BE2C (cell line): ENCODE measurements at regions not wholly inside any gene's neighbourhood (a gene's known extent, or its start where the extent isn't known, plus 50 kb on each side); places are given as distances from the start of the nearest gene placed in this dataset.
"Not testable (repeated sequence)": the region's sequence is repeated elsewhere in the genome, so short reads cannot be mapped to it uniquely, and the experiment has no call there.

Experiments used
- DNase-seq: peaks from one replicate; pipeline ENCODE4 v3.0.0-alpha.2; 2020
- H3K27me3 ChIP-seq: fragments of 250-450 bp; sonication (Bioruptor Pico); 2 replicates; pipeline ENCODE4 v1.5.1; 2020; ENCODE audit warnings: mild to moderate bottlenecking
- H3K36me3 ChIP-seq: fragments of 250-450 bp; sonication (Bioruptor Pico); 2 replicates; pipeline ENCODE4 v1.5.1; 2020; ENCODE audit warnings: mild to moderate bottlenecking
- H3K4me1 ChIP-seq: fragments of 250-450 bp; sonication (Bioruptor Pico); 2 replicates; pipeline ENCODE4 v1.5.1; 2020
- H3K4me3 ChIP-seq: 2 replicates; pipeline ENCODE4 v1.5.1; 2011; ENCODE audit warnings: low read depth, low read length
- H3K9me3 ChIP-seq: fragments of 250-450 bp; sonication (Bioruptor Pico); 2 replicates; pipeline ENCODE4 v1.5.1; 2020
- TF ChIP-seq, protein P1 (sequence below): IDR thresholded peaks from 2 replicates; pipeline ENCODE4 v1.5.1; 2012; ENCODE audit warnings: mild to moderate bottlenecking, low read depth, low read length

DNA sequence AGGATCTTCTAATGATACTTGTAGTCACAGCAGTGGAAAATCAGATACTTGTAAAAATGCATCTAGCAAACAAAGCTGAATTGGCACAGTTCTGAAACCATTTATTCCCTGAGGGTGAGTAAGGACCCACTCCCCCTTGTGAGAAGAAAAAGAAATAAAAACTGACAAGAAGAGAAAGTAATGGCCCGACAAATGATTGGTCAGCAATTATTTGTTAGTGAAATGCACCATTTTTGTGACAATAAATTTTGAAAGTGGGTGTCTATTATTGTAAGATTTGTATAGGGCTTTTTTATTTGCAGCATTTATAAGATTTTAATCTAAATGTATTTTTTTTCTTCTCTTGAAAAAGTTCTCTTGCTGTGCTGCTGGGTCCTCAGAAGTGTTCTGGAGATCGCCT, 600.8 kb downstream of the STK39 start:
- DNase-seq, result no peak
- TF ChIP-seq, protein P1, sequence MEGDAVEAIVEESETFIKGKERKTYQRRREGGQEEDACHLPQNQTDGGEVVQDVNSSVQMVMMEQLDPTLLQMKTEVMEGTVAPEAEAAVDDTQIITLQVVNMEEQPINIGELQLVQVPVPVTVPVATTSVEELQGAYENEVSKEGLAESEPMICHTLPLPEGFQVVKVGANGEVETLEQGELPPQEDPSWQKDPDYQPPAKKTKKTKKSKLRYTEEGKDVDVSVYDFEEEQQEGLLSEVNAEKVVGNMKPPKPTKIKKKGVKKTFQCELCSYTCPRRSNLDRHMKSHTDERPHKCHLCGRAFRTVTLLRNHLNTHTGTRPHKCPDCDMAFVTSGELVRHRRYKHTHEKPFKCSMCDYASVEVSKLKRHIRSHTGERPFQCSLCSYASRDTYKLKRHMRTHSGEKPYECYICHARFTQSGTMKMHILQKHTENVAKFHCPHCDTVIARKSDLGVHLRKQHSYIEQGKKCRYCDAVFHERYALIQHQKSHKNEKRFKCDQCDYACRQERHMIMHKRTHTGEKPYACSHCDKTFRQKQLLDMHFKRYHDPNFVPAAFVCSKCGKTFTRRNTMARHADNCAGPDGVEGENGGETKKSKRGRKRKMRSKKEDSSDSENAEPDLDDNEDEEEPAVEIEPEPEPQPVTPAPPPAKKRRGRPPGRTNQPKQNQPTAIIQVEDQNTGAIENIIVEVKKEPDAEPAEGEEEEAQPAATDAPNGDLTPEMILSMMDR, result no peak
- Histone ChIP-seq H3K4me3 (no peak overlapping the region), H3K36me3 (no peaks in the 10 kb centered on the region), H3K27me3 (no peaks in the 10 kb centered on the region), H3K4me1 (no peaks in the 10 kb centered on the region), H3K9me3 (no peaks in the 10 kb centered on the region)

DNA sequence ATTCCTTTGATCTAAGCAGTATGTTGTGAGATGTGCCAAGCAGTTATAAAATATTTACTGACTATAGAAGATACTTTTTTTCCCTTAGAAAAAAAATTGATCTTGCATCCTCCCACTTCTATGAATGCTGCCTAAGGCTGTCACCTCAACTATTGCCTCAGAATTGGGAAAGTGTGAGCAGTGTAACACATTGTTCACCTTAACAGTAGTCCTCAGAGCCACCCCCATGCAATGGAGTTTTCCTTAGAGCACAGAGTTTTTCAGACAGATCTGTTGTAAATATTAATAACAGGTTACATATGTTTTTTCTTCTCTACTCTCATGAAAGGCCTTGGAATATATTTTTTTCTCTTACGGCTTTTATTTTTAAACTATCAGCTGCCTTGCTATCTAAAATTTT, 607.3 kb downstream of the STK39 start:
- DNase-seq, result no peak
- H3K4me1 ChIP-seq, result no peaks in the 10 kb centered on the region
- no peak overlapping the region for H3K4me3 ChIP-seq
- no peaks in the 10 kb centered on the region for H3K36me3 ChIP-seq
- TF ChIP-seq, protein P1, result no peak
- no peaks in the 10 kb centered on the region for H3K9me3 ChIP-seq
- no peaks in the 10 kb centered on the region for H3K27me3 ChIP-seq

DNA sequence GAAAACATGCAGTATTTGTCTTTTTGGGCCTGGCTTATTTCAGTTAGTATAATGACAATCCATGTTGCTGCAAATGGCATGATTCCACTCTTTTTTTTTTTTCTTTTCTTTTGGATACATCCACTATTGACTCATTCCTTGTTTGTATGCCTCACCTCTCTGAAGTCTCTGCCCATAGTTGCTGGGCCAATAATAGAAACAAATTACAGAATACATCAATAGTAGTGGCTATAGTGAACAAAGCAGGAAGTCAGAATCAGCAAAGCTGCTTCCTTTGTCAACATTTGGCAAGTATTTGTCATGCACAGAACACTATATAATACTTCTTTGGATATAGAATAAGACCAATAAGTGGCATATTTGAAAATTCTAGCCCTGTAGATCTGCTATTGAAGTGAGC, 609.7 kb downstream of the STK39 start:
- H3K9me3 ChIP-seq, result no peaks in the 10 kb centered on the region
- no peak overlapping the region for H3K4me3 ChIP-seq
- no peak for DNase-seq
- no peaks in the 10 kb centered on the region for H3K27me3 ChIP-seq
- H3K4me1 ChIP-seq, result no peaks in the 10 kb centered on the region
- TF ChIP-seq, protein P1, result no peak
- no peaks in the 10 kb centered on the region for H3K36me3 ChIP-seq

DNA sequence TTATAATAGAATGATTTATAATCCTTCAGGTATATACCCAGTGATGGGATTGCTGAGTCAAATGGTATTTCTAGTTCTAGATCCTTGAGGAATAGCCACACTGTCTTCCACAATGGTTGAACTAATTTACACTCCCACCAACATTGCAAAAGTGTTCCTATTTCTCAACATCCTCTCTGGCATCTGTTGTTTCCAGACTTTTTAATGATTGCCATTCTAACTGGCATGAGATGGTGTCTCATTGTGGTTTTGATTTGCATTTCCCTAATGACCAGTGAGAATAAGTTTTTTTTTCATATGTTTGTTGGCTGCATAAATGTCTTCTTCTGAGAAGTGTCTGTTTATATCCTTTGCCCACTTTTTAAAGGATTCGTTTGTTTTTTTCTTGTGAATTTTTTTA, 615.1 kb downstream of the STK39 start:
- not testable (repeated sequence) for H3K9me3 ChIP-seq, DNase-seq, H3K36me3 ChIP-seq, H3K27me3 ChIP-seq, H3K4me3 ChIP-seq, H3K4me1 ChIP-seq

DNA sequence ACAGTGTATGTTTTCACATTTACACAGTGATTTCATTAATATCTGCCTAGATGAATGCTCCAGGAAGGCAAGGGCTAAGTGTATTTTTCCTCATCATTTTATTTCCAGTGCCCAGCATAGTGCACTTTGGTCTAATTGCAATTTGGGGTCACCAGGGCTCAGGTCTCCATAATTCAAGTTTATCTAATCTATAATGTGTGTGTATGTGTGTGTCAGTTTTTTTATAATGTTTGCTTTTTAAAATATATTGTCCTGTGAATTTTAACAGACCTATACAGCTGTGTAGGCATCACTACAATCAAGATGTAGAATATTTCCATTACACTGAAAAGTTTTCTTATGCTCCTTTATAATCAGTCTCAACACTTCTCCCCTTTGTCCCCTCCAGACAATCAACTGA, 620.4 kb downstream of the STK39 start:
- H3K9me3 ChIP-seq, result no peaks in the 10 kb centered on the region
- H3K36me3 ChIP-seq, result no peaks in the 10 kb centered on the region
- H3K27me3 ChIP-seq, result no peaks in the 10 kb centered on the region
- no peak for DNase-seq
- H3K4me3 ChIP-seq, result no peak overlapping the region
- no peaks in the 10 kb centered on the region for H3K4me1 ChIP-seq
- TF ChIP-seq, protein P1, result no peak

DNA sequence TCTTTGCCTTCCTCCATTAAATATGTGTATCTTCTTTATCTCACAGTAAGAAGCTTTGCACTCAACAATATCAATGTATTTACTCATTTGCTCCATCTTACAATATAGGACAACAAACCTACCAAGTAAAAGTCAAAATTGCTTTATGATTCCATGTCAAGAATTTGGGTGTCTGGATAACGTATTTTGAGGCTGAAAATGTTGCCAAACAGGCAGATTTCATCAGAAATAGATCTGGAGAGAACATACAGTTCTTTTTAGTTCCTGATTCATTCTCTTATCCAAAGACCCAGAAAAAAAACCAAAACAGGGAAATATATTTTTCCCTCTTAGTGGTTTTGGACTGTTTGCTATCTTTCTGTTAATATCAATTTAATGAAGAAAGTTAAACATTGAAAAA, 621.1 kb downstream of the STK39 start:
- DNase-seq, result no peak
- no peaks in the 10 kb centered on the region for H3K27me3 ChIP-seq
- no peaks in the 10 kb centered on the region for H3K9me3 ChIP-seq
- TF ChIP-seq, protein P1, result no peak
- H3K36me3 ChIP-seq, result no peaks in the 10 kb centered on the region
- H3K4me3 ChIP-seq, result no peak overlapping the region
- H3K4me1 ChIP-seq, result no peaks in the 10 kb centered on the region

DNA sequence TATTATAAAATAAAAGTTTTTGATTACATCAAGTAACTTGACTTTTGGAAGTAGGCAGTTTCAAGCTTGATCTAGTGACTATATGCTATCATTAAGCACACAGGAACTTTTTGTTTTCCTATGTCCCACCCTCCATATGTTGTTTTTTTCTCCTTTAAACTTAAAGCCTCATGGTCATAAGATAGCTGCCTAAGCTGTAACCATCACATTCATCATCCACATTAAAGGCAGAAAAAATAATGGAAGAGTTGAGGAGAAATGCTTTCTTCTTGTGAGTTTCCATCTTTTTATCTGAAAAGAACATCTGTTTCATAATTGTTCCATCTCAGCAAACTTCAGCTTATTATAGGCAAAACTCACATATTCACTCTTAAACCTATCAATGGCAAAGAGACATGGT, 630.4 kb downstream of the STK39 start:
- TF ChIP-seq, protein P1, result no peak
- no peaks in the 10 kb centered on the region for H3K9me3 ChIP-seq
- H3K27me3 ChIP-seq, result no peaks in the 10 kb centered on the region
- no peak overlapping the region for H3K4me3 ChIP-seq
- no peak for DNase-seq
- no peaks in the 10 kb centered on the region for H3K36me3 ChIP-seq
- no peaks in the 10 kb centered on the region for H3K4me1 ChIP-seq
